ENCODE measurements at regions not wholly inside any gene's neighbourhood (a gene's known extent, or its start where the extent isn't known, plus 50 kb on each side); places are given as distances from the start of the nearest gene placed in this dataset.

DNA sequence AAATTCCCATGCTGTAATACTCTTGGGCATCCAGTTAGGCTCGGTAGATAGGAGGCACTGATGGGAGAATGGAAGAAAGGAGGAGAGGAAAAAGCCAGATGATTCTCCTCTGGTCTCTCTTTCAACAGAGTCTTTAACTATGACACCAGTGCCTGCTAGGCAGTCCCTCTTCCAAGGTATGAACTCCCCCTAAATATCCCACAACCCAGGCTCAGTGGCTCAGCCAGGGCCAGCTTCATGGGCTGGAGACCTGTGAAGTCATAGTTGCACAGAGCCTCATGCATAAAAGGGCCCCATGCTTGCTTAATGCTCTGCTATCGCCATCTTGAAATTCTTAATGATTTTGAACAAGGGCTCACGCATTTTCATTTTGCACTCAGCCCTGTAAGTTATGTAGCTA is 869.2 kb upstream of the GCFC2 start:
- no peaks in the 10 kb centered on the region for H3K79me2 ChIP-seq

DNA sequence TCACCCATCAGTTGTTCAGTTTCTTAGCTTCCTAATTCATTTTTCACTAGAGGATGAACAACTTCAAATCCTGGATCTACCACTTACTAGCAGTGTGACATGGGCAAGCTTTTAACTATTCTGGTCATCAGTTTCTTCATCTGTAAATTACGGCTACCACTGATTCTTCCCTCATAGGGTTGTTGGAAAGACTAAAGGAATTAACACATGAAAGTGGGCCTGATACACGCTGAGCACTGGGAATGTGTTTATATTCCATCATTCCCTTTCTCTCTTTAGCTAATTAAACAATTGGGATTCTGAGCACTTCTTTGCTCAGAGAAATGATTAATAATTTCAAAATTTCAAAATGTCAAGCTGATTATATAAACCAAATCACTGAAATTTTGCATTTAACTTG is 862.3 kb upstream of the GCFC2 start:
- Histone ChIP-seq H3K36me3 (replicated peaks; ENCODE audit: insufficient read depth, low read depth) (no peaks in the 10 kb centered on the region), H3K9me2 (replicated peaks; ENCODE audit: insufficient read depth) (no peaks in the 10 kb centered on the region), H3K27me3 (no peaks in the 10 kb centered on the region), H3K9me3 (ENCODE audit: low read depth) (no peaks in the 10 kb centered on the region), H3K4me3 (no peak overlapping the region), H3K79me2 (no peaks in the 10 kb centered on the region), H3K4me2 (no peak overlapping the region), H3K27ac (no peak overlapping the region), H2AFZ (no peak overlapping the region), H4K20me1 (ENCODE audit: insufficient read depth, poor library complexity, severe bottlenecking) (no peaks in the 10 kb centered on the region), H3K4me1 (ENCODE audit: insufficient read depth) (no peaks in the 10 kb centered on the region)
- no peak for DNase-seq (ENCODE audit: low spot score)
- 84% methylated on average over 2 of the region's 2 CpGs for WGBS (ENCODE audit: low lambda C conversion rate, missing lambda C conversion rate)
- TF ChIP-seq, protein P1, sequence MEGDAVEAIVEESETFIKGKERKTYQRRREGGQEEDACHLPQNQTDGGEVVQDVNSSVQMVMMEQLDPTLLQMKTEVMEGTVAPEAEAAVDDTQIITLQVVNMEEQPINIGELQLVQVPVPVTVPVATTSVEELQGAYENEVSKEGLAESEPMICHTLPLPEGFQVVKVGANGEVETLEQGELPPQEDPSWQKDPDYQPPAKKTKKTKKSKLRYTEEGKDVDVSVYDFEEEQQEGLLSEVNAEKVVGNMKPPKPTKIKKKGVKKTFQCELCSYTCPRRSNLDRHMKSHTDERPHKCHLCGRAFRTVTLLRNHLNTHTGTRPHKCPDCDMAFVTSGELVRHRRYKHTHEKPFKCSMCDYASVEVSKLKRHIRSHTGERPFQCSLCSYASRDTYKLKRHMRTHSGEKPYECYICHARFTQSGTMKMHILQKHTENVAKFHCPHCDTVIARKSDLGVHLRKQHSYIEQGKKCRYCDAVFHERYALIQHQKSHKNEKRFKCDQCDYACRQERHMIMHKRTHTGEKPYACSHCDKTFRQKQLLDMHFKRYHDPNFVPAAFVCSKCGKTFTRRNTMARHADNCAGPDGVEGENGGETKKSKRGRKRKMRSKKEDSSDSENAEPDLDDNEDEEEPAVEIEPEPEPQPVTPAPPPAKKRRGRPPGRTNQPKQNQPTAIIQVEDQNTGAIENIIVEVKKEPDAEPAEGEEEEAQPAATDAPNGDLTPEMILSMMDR (IDR thresholded peaks at IDR 0.05; ENCODE audit: poor library complexity) = no peak
- TF ChIP-seq EZH2phosphoT487 (IDR thresholded peaks at IDR 0.05; ENCODE audit: low read depth, severe bottlenecking, unreplicated experiment) (no peak), EZH2 (IDR thresholded peaks at IDR 0.05; ENCODE audit: borderline replicate concordance) (no peak)

More for the DNA sequence above, 869.2 kb upstream of the GCFC2 start:
- no peak for DNase-seq (ENCODE audit: low spot score)
- H3K4me2 ChIP-seq = no peak overlapping the region
- no peak overlapping the region for H3K27ac ChIP-seq
- no peaks in the 10 kb centered on the region for H3K27me3 ChIP-seq
- H3K4me1 ChIP-seq (ENCODE audit: insufficient read depth) = no peaks in the 10 kb centered on the region
- no peak overlapping the region for H2AFZ ChIP-seq
- TF ChIP-seq EZH2phosphoT487 (IDR thresholded peaks at IDR 0.05; ENCODE audit: low read depth, severe bottlenecking, unreplicated experiment) (no peak), EZH2 (IDR thresholded peaks at IDR 0.05; ENCODE audit: borderline replicate concordance) (no peak)
- TF ChIP-seq, protein P1 (IDR thresholded peaks at IDR 0.05; ENCODE audit: poor library complexity) = no peak
- no peaks in the 10 kb centered on the region for H3K36me3 ChIP-seq (replicated peaks; ENCODE audit: insufficient read depth, low read depth)
- no peaks in the 10 kb centered on the region for H4K20me1 ChIP-seq (ENCODE audit: insufficient read depth, poor library complexity, severe bottlenecking)
- H3K9me2 ChIP-seq (replicated peaks; ENCODE audit: insufficient read depth) = no peaks in the 10 kb centered on the region
- no peaks in the 10 kb centered on the region for H3K9me3 ChIP-seq (ENCODE audit: low read depth)
- WGBS (ENCODE audit: low lambda C conversion rate, missing lambda C conversion rate) = 73% methylated on average over 3 of the region's 3 CpGs
- no peak overlapping the region for H3K4me3 ChIP-seq

DNA sequence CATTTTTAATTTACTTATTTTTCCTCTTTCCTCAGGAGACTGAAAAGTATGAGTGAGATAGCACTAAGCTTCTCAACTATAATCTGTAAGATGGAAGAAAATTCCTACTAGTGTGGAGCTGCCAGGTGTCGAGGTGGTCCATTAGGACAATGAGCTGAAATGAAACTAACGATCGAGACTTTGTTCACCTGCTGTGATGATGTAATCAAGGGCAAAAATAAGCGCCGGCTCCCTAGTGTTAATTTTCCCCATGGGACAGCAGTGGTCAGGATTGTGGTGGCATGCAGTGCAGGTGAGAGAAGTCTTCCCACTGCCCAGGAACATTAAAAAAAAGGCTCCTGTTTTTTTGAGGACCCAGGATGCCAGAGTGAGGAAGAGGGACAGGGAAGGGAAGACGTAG is 859.1 kb upstream of the GCFC2 start:
- Histone ChIP-seq H3K36me3 (replicated peaks; ENCODE audit: insufficient read depth, low read depth) (no peaks in the 10 kb centered on the region), H3K4me3 (no peak overlapping the region), H3K27ac (no peak overlapping the region), H4K20me1 (ENCODE audit: insufficient read depth, poor library complexity, severe bottlenecking) (no peaks in the 10 kb centered on the region), H3K9me2 (replicated peaks; ENCODE audit: insufficient read depth) (no peaks in the 10 kb centered on the region), H3K4me2 (no peak overlapping the region), H2AFZ (no peak overlapping the region), H3K4me1 (ENCODE audit: insufficient read depth) (no peaks in the 10 kb centered on the region), H3K27me3 (no peaks in the 10 kb centered on the region), H3K9me3 (ENCODE audit: low read depth) (no peaks in the 10 kb centered on the region), H3K79me2 (no peaks in the 10 kb centered on the region)
- TF ChIP-seq EZH2phosphoT487 (IDR thresholded peaks at IDR 0.05; ENCODE audit: low read depth, severe bottlenecking, unreplicated experiment) = no peak
- TF ChIP-seq, protein P1 (IDR thresholded peaks at IDR 0.05; ENCODE audit: poor library complexity) = no peak
- no peak for TF ChIP-seq EZH2 (IDR thresholded peaks at IDR 0.05; ENCODE audit: borderline replicate concordance)
- no peak for DNase-seq (ENCODE audit: low spot score)
- WGBS (ENCODE audit: low lambda C conversion rate, missing lambda C conversion rate) = 76% methylated on average over 6 of the region's 6 CpGs

DNA sequence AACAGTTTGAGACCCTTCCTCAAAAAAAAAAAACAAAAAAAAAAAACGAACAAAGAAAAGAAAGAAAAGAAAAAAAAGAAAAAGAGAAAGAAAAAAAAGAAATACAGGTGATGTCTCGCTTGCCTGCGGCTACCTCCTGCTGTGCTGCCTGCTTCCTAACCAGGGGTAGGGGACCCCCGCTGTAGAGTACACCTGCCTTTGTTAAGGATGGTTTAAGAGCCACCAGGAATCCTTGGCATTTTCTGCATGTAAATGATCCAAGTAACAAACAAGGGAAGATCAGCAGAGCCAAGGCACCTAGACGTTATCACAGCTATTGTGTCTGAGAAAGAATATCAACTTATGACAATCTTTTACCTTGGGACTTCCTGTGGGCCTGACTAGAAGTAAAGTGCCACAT is 856.8 kb upstream of the GCFC2 start:
- WGBS (ENCODE audit: low lambda C conversion rate, missing lambda C conversion rate) = 88% methylated on average over 5 of the region's 5 CpGs
- H3K27me3 ChIP-seq = no peaks in the 10 kb centered on the region
- no peak overlapping the region for H2AFZ ChIP-seq
- no peaks in the 10 kb centered on the region for H3K9me2 ChIP-seq (replicated peaks; ENCODE audit: insufficient read depth)
- no peaks in the 10 kb centered on the region for H4K20me1 ChIP-seq (ENCODE audit: insufficient read depth, poor library complexity, severe bottlenecking)
- H3K4me2 ChIP-seq = no peak overlapping the region
- no peak overlapping the region for H3K4me3 ChIP-seq
- no peaks in the 10 kb centered on the region for H3K9me3 ChIP-seq (ENCODE audit: low read depth)
- H3K27ac ChIP-seq = no peak overlapping the region
- TF ChIP-seq EZH2phosphoT487 (IDR thresholded peaks at IDR 0.05; ENCODE audit: low read depth, severe bottlenecking, unreplicated experiment) (no peak), EZH2 (IDR thresholded peaks at IDR 0.05; ENCODE audit: borderline replicate concordance) (no peak)
- TF ChIP-seq, protein P1 (IDR thresholded peaks at IDR 0.05; ENCODE audit: poor library complexity) = no peak
- H3K36me3 ChIP-seq (replicated peaks; ENCODE audit: insufficient read depth, low read depth) = no peaks in the 10 kb centered on the region
- no peak for DNase-seq (ENCODE audit: low spot score)
- H3K79me2 ChIP-seq = no peaks in the 10 kb centered on the region
- no peaks in the 10 kb centered on the region for H3K4me1 ChIP-seq (ENCODE audit: insufficient read depth)

Measured in hepatocyte (in vitro differentiated cells).